HK-2 (cell line): ENCODE measurements at regions not wholly inside any gene's neighbourhood (a gene's known extent, or its start where the extent isn't known, plus 50 kb on each side); places are given as distances from the start of the nearest gene placed in this dataset.

Experiments used
- DNase-seq: peaks from one replicate; pipeline ENCODE4 v3.0.0-alpha.2; 2018; ENCODE audit not compliant: unreplicated experiment

GRCh38 chr5:91730026-91730425 lies 346.9 kb upstream of the ARRDC3 start:
- no peak for DNase-seq

DNA sequence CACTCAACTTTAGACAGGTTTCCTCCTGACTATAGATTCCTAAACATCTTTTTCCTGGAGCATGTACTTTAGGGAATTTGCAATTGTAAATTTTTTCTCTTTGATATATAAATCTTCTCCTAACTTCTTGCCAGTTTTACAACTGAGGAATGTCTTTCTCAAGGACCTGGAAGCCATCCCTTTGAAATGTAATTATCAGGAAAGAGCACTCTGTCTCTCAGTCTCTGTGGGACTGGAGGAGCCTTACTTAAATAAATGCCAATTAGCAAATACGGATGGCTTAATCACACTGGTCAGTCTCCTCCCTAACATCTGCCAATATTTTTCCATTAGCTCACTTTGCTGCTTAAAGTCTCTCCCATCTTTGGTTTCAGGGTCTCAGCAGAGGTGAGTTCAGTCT lies 344.3 kb upstream of the ARRDC3 start:
- DNase-seq, result no peak

- DNase-seq, result no peak
Measured at GRCh38 chr5:91722736-91723467, 339.8 kb upstream of the ARRDC3 start.

DNA sequence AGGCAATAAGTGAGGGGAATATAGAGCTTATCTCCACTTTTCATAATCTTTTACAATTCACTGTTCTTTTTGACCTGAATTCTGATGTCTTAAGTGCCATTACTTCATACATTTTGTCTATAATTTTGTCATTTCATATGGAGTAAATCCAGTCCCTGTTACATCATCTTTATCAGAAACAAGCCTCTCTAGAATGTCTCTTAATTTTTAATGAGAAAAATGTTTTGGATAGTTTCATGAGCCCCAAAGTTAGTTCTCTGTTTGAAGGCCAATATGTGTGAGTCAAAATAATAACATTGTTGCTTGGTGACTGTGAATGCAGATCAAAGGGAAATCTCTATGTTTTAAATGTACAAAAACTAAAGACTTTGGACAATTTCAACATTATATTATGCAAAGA lies 329.6 kb upstream of the ARRDC3 start:
- no peak for DNase-seq

GRCh38 chr5:91707521-91707841 lies 324.4 kb upstream of the ARRDC3 start:
- DNase-seq, result no peak

GRCh38 chr5:91706785-91707520 lies 323.8 kb upstream of the ARRDC3 start:
- DNase-seq, result no peak

DNA sequence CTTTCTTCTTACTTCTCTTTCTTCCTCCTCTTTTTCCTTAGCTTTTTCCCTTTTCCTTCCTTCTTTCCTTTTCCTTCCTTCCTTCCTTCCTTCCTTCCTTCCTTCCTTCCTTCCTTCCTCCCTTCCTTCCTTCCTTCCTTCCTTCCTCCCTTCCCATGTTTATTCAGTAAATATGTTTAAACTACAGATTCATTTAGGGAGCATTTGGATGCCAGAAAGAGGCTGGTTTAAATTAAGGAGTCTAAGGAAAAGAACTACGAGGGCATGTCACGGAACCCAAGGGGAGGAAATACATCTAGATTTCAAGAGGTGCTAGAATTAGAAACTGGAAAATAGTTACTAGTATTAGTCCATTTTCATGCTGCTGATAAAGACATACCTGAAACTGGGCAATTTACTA lies 320.0 kb upstream of the ARRDC3 start:
- no peak for DNase-seq

DNA sequence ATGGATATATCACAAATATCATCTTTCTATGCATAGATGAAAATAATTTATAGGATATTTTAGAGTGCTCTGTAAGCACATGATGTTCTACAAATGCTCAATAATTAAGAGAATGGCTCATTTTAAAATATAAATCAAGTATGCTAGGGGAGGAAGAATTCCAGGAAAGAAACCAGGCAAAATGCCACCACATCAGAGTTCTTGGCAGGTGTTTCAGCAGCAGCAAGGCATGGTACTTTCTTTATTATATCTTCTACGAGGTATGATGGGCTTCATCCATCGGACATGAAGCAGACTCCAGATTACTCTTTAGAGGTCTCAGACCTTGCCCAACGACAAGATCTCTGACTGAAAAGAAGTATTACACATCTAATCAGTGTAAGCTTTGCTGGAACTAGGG lies 316.3 kb upstream of the ARRDC3 start:
- no peak for DNase-seq

DNA sequence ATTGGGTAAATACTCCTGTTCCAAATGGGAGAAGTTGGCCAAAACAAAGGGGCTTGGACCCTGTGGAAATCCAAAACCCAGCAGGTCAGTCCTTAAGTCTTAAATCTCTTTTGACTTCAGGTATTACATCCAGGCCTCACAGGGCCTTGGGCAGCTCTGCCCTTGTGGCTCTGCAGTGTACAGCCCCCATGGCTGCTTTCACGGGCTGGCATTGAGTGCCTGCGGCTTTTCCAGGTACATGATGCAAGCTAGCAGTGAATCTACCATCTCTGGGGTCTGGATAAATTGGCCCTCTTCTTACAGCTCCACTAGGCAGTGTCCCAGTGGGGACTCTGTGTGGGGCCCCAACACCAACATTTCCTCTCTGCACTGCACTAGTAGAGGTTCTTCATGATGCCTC lies 308.5 kb upstream of the ARRDC3 start:
- DNase-seq, result no peak

DNA sequence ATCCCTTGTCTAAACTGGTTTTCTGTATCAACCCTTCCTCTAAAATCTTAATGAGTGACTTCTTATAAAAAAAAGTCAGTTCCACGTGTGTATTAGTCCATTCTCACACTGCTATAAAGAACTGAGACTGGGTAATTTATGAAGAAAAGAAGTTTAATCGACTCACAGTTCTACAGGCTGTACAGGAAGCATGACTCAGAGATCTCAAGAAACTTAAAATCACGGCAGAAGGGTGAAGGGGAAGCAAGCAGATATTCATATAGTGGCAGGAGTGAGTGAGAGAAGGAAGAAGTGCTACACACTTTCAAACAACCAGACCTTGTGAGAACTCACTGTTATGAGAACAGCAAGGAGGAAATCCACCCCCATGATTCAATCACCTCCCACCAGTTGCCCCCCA lies 307.8 kb upstream of the ARRDC3 start:
- no peak for DNase-seq

GRCh38 chr5:91687430-91687829 lies 304.3 kb upstream of the ARRDC3 start:
- DNase-seq, result no peak

GRCh38 chr5:91684625-91685024 lies 301.5 kb upstream of the ARRDC3 start:
- DNase-seq, result no peak

DNA sequence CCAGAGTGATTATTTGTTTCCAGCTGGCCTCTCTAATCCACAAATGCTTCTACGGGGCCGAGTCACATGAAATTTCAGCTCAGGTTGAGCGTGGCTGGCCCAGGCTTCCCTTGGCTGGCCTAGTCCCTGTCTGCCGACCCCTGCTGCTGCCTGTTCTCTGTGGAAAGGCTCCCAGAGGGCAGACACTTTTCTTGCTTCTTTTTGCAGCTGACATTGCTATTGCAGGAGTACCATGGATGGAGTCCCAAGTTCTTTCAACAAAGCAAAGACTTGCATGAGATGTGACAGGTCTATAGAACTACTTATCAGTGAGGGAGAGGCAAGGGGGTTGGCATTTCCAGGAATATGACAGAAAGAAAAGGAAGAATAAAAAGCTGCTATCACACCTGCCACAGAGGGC lies 287.4 kb upstream of the ARRDC3 start:
- no peak for DNase-seq

DNA sequence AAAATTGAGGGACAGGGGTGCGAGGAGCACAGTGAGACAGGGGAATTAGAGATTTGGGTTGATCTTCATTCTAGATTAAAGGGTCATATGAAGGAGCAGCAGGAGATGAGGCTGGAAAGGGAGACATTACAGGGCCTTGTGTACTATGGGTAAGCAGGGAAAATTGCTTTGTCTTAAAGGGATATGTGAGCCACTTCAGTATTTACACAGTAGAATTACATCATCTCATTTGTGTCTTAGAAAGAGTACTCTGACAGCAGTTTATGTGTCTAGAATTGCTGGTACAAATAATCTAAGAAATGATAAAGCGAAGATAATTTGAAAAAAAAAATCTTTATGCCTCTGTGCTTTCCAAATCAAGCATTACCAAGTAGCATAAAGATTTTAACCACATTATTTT lies 287.0 kb upstream of the ARRDC3 start:
- no peak for DNase-seq

GRCh38 chr5:91668261-91668660 lies 285.1 kb upstream of the ARRDC3 start:
- no peak for DNase-seq

- DNase-seq, result no peak
Measured at GRCh38 chr5:91652678-91653077, 269.6 kb upstream of the ARRDC3 start.

GRCh38 chr5:91651704-91652103 lies 268.6 kb upstream of the ARRDC3 start:
- DNase-seq, result no peak

- no peak for DNase-seq
Measured at GRCh38 chr5:91645347-91645746, 262.2 kb upstream of the ARRDC3 start.

GRCh38 chr5:91643797-91644196 lies 260.7 kb upstream of the ARRDC3 start:
- DNase-seq, result no peak

GRCh38 chr5:91642581-91642980 lies 259.5 kb upstream of the ARRDC3 start:
- DNase-seq, result no peak

DNA sequence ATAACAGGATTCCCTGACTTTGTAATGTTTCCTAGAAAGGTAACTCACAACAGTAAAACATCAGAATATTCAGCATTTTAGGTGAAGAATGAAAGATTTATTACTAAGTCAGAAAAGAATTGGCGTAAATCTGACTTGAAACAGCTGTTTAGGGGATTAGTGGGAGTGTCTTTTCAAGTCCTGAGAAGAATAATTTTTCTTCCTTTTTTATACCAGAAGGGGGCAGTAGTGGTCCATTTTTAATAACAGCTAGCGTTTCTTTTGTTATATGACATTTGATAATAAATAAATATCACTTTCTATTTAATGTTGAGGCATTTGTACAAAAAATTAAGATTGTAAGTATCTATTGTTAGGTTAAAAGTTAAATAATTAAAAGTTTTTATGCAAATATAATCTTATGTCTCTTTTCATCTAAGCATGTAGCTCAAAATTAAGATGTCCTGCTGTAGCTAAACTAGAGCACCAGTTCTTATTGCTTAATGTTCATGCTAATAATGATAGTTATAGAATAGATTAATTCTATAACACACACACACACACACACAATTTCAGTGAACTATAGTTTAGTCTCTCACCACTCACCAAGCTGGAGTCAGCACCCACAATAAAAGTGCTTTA lies 258.7 kb upstream of the ARRDC3 start:
- DNase-seq, result no peak

- no peak for DNase-seq
Measured at GRCh38 chr5:91639744-91640143, 256.6 kb upstream of the ARRDC3 start.

DNA sequence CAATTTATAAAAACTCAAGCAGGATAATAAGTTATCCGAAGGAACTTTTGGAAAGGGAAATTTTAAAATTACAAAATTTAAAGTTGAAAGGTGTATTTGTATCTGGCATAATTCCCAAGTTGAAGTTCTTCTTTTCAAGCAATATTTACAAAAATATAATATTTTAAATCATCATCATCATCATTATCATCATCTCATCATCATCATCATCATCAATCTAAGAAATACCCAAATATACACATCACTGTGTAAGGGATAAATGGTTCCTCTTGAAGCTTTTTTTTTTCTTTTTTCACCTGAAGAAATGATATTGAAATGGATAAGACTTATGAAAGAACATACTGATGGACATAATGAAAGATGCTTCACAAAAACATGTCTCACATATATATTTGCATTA lies 254.9 kb upstream of the ARRDC3 start:
- no peak for DNase-seq
